Tibial nerve (tissue), 4 donors: ENCODE measurements at regions not wholly inside any gene's neighbourhood (a gene's known extent, or its start where the extent isn't known, plus 50 kb on each side); places are given as distances from the start of the nearest gene placed in this dataset.

Source experiments
- CTCF ChIP-seq, 5 experiments: fragments of 200-600 bp in 3 of 5; fragments of 450-650 bp in 2 of 5; sonication (generic) in 3 of 5; IDR thresholded peaks; one replicate each; pipeline ENCODE4 v1.5.1; 2016 to 2019; ENCODE audit warnings: antibody characterized with exemption in 5 of 5, mild to moderate bottlenecking in 3 of 5, moderate library complexity in 2 of 5
- EP300 ChIP-seq, 2 donors: sonication (generic); formaldehyde crosslinking; IDR thresholded peaks; one replicate each; pipeline ENCODE4 v1.6.1; 2017; ENCODE audit warnings: antibody characterized with exemption in 2 of 2, mild to moderate bottlenecking in 1 of 2
- POLR2A ChIP-seq, 2 donors: fragments of 450-650 bp; IDR thresholded peaks; one replicate each; pipeline ENCODE4 v1.6.1; 2017; ENCODE audit warnings: antibody characterized with exemption in 2 of 2, mild to moderate bottlenecking in 2 of 2, moderate library complexity in 2 of 2

- TF ChIP-seq EP300 (IDR thresholded peaks at IDR 0.05): no peak
- no peak for TF ChIP-seq CTCF (IDR thresholded peaks at IDR 0.05)
- TF ChIP-seq POLR2A (IDR thresholded peaks at IDR 0.05): no peak
These were observed 188.1 kb upstream of the MPHOSPH6 start for GRCh38 chr16:82358161-82358560.
